ENCODE measurements at regions not wholly inside any gene's neighbourhood (a gene's known extent, or its start where the extent isn't known, plus 50 kb on each side); places are given as distances from the start of the nearest gene placed in this dataset.

DNA sequence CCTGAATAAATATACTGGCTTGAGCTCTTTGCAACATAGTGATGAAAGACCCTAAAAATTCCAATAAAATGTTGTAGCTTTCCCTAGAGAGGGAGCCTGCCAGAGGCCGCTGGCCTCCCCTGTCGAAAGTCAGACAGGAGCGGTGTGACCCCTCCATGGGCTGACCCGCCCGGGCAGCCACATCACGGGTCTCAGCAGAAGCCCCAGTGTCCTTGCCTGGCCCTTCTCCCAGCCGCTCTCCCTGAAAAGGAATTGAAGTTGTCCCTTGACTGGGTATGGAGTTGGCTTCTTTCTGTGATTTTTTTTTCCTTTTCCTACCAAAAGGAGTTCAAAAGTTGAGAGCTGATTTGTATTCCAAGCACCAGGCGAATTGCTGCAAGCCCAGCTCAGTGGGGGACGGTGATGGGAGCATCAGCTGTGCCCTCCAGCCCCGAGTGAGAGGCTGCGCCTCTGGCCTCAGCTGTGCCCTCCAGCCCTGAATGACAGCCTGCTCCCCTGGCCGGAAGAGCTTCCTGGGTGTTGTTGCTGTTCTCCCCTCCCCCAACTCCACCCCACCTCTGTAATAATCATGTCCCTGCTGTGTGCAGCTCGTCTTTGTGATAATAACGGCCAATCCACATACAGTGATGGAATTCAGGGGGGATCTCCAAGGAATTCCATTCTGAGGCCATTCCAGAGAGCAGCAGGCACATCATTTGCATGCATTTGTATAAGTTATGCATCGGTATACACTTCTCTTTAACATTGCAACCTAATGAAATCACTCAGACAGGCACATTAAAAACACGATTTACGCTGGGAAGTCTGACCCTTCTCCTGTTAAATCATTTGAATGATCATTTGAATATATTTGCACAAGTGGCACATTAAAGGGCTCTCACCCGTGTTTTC lies 501.0 kb downstream of the EIPR1 start:
- TF ChIP-seq, protein P1, sequence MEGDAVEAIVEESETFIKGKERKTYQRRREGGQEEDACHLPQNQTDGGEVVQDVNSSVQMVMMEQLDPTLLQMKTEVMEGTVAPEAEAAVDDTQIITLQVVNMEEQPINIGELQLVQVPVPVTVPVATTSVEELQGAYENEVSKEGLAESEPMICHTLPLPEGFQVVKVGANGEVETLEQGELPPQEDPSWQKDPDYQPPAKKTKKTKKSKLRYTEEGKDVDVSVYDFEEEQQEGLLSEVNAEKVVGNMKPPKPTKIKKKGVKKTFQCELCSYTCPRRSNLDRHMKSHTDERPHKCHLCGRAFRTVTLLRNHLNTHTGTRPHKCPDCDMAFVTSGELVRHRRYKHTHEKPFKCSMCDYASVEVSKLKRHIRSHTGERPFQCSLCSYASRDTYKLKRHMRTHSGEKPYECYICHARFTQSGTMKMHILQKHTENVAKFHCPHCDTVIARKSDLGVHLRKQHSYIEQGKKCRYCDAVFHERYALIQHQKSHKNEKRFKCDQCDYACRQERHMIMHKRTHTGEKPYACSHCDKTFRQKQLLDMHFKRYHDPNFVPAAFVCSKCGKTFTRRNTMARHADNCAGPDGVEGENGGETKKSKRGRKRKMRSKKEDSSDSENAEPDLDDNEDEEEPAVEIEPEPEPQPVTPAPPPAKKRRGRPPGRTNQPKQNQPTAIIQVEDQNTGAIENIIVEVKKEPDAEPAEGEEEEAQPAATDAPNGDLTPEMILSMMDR (IDR thresholded peaks at IDR 0.05; ENCODE audit: low read depth, low read length, missing control alignments): no peak
- in situ Hi-C loops (cut with HindIII; ENCODE audit: low sequenced_read_pairs): no loop called here
- no peak for DNase-seq (ENCODE audit: low read depth)

GRCh38 chr2:2875831-2876230 lies 501.8 kb downstream of the EIPR1 start:
- in situ Hi-C loops (cut with HindIII; ENCODE audit: low sequenced_read_pairs): no loop called here
- TF ChIP-seq, protein P1 (IDR thresholded peaks at IDR 0.05; ENCODE audit: low read depth, low read length, missing control alignments): no peak
- H3K4me3 ChIP-seq (ENCODE audit: low read depth, low read length): no peak overlapping the region
- DNase-seq (ENCODE audit: low read depth): no peak

More for the DNA sequence above, 501.0 kb downstream of the EIPR1 start:
- H3K4me3 ChIP-seq (ENCODE audit: low read depth, low read length): no peak overlapping the region

DNA sequence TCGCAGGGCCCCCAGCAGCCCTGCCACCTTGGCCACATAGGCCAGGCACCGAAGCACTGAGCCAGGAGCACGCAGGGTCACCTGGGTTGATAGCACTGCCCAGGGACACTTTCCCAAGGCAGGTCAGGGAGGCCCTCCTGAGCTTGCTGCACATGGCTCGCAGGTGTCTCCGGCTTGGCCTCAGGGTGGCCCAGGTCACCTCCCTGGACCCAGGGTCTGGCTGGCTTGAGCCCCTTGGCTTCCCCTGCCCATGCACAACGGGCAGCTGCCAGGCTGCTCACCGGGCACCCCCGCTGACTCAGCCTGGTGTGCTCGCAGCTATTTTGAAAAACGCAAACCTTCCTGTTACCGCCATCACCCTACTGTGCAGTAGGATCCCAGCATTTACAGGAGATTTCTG lies 502.3 kb downstream of the EIPR1 start:
- no peak for DNase-seq (ENCODE audit: low read depth)
- in situ Hi-C loops (cut with HindIII; ENCODE audit: low sequenced_read_pairs): no loop called here
- TF ChIP-seq, protein P1 (IDR thresholded peaks at IDR 0.05; ENCODE audit: low read depth, low read length, missing control alignments): no peak
- no peak overlapping the region for H3K4me3 ChIP-seq (ENCODE audit: low read depth, low read length)

DNA sequence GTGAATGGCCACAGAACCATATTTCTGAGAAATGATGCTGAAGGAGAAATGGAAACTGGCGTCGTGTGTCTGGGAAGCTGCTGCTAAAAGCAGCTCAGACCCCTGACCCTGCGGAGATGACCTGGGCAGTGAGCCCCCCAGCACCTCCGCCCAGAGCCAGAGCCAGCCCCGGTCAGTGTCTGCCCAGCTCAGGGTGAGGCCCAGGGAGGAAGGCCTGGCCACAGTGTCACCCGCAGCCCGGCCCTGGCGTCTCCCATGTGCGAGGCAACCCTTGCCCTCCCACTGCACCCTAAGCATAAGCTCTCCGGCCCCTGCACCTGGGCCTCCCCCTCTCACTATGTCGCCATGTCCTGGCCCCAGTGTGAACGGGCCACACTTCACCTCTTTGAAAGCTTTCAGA lies 502.8 kb downstream of the EIPR1 start:
- TF ChIP-seq, protein P1 (IDR thresholded peaks at IDR 0.05; ENCODE audit: low read depth, low read length, missing control alignments): no peak
- in situ Hi-C loops (cut with HindIII; ENCODE audit: low sequenced_read_pairs): no loop called here
- DNase-seq (ENCODE audit: low read depth): no peak
- no peak overlapping the region for H3K4me3 ChIP-seq (ENCODE audit: low read depth, low read length)

- no peak overlapping the region for H3K4me3 ChIP-seq (ENCODE audit: low read depth, low read length)
- in situ Hi-C loops (cut with HindIII; ENCODE audit: low sequenced_read_pairs): no loop called here
- TF ChIP-seq, protein P1 (IDR thresholded peaks at IDR 0.05; ENCODE audit: low read depth, low read length, missing control alignments): no peak
- no peak for DNase-seq (ENCODE audit: low read depth)
These were observed 503.3 kb downstream of the EIPR1 start for GRCh38 chr2:2874341-2874740.

- H3K4me3 ChIP-seq (ENCODE audit: low read depth, low read length): no peak overlapping the region
- no peak for DNase-seq (ENCODE audit: low read depth)
- in situ Hi-C loops (cut with HindIII; ENCODE audit: low sequenced_read_pairs): no loop called here
- TF ChIP-seq, protein P1 (IDR thresholded peaks at IDR 0.05; ENCODE audit: low read depth, low read length, missing control alignments): no peak
These were observed 504.2 kb downstream of the EIPR1 start for GRCh38 chr2:2873450-2873811.

Measured in astrocyte of the cerebellum (primary cell).